ENCODE measurements at regions not wholly inside any gene's neighbourhood (a gene's known extent, or its start where the extent isn't known, plus 50 kb on each side); places are given as distances from the start of the nearest gene placed in this dataset.

- CTCF ChIA-PET: no interaction called here
- DNase-seq (no peak), ATAC-seq (no peak)
- H3K4me1 Mint-ChIP-seq (ENCODE audit: low read depth): no peaks in the 10 kb centered on the region
- peaks cover 9% of the 10 kb centered on the region for H3K27me3 Mint-ChIP-seq
- H3K27ac Mint-ChIP-seq: no peak overlapping the region
- no peak overlapping the region for H3K4me3 Mint-ChIP-seq
- intact Hi-C loops (cut with micrococcal nuclease): no loop called here
- H3K36me3 Mint-ChIP-seq (ENCODE audit: low read depth): no peaks in the 10 kb centered on the region
- peaks cover 4% of the 10 kb centered on the region for H3K9me3 Mint-ChIP-seq
- no peak for TF ChIP-seq CTCF (IDR thresholded peaks at IDR 0.05)
- POLR2A ChIA-PET: no interaction called here
Observed at GRCh38 chr16:80390046-80390445, 150.7 kb upstream of the DYNLRB2 start.

GRCh38 chr16:80389338-80389737 lies 151.5 kb upstream of the DYNLRB2 start:
- H3K9me3 Mint-ChIP-seq: peaks cover 4% of the 10 kb centered on the region
- peaks cover 10% of the 10 kb centered on the region for H3K27me3 Mint-ChIP-seq
- ATAC-seq (no peak), DNase-seq (no peak)
- H3K4me1 Mint-ChIP-seq (ENCODE audit: low read depth): no peaks in the 10 kb centered on the region
- no peak overlapping the region for H3K27ac Mint-ChIP-seq
- intact Hi-C loops (cut with micrococcal nuclease): no loop called here
- no peaks in the 10 kb centered on the region for H3K36me3 Mint-ChIP-seq (ENCODE audit: low read depth)
- ChIA-PET POLR2A (no interaction called here), CTCF (no interaction called here)
- TF ChIP-seq CTCF (IDR thresholded peaks at IDR 0.05): no peak
- H3K4me3 Mint-ChIP-seq: no peak overlapping the region

- H3K36me3 Mint-ChIP-seq (ENCODE audit: low read depth): no peaks in the 10 kb centered on the region
- ChIA-PET CTCF (no interaction called here), POLR2A (no interaction called here)
- H3K4me1 Mint-ChIP-seq (ENCODE audit: low read depth): no peaks in the 10 kb centered on the region
- TF ChIP-seq CTCF (IDR thresholded peaks at IDR 0.05): no peak
- H3K4me3 Mint-ChIP-seq: no peak overlapping the region
- intact Hi-C loops (cut with micrococcal nuclease): no loop called here
- ATAC-seq: no peak
- H3K27me3 Mint-ChIP-seq: peaks cover 12% of the 10 kb centered on the region
- H3K9me3 Mint-ChIP-seq: no peaks in the 10 kb centered on the region
- no peak overlapping the region for H3K27ac Mint-ChIP-seq
- DNase-seq: no peak
Observed at GRCh38 chr16:80387318-80387921, 153.4 kb upstream of the DYNLRB2 start.

DNA sequence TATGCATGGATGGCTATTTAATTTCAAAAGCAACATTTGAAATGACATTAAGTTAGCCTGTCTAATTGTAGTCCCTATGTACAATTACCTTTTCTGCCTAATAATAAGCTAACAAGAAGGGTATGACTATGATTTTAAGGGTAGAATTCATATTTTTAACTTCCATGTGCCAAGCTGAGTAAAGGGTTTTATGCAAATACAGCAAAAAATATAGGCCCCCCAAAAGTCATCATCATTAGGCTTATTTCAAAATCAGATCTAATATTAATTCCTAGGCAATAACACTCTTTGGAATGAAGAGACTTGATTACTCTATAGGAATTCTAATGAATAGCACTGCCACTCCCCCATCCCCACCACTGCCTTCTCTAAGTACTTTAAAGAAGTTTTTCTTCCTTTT lies 155.9 kb upstream of the DYNLRB2 start:
- Mint-ChIP-seq H3K27ac (no peak overlapping the region), H3K27me3 (peaks cover 14% of the 10 kb centered on the region), H3K9me3 (no peaks in the 10 kb centered on the region), H3K4me1 (ENCODE audit: low read depth) (no peaks in the 10 kb centered on the region), H3K36me3 (ENCODE audit: low read depth) (no peaks in the 10 kb centered on the region), H3K4me3 (no peak overlapping the region)
- DNase-seq: no peak
- ChIA-PET CTCF (no interaction called here), POLR2A (no interaction called here)
- intact Hi-C loops (cut with micrococcal nuclease): no loop called here
- no peak for TF ChIP-seq CTCF (IDR thresholded peaks at IDR 0.05)
- no peak for ATAC-seq

- ChIA-PET POLR2A (no interaction called here), CTCF (no interaction called here)
- H3K4me3 Mint-ChIP-seq: no peak overlapping the region
- H3K27ac Mint-ChIP-seq: no peak overlapping the region
- H3K9me3 Mint-ChIP-seq: no peaks in the 10 kb centered on the region
- ATAC-seq (no peak), DNase-seq (no peak)
- H3K36me3 Mint-ChIP-seq (ENCODE audit: low read depth): no peaks in the 10 kb centered on the region
- intact Hi-C loops (cut with micrococcal nuclease): no loop called here
- H3K27me3 Mint-ChIP-seq: peaks cover 7% of the 10 kb centered on the region
- TF ChIP-seq CTCF (IDR thresholded peaks at IDR 0.05): no peak
- H3K4me1 Mint-ChIP-seq (ENCODE audit: low read depth): no peaks in the 10 kb centered on the region
Observed at GRCh38 chr16:80380514-80380913, 160.3 kb upstream of the DYNLRB2 start.
